ENCODE measurements at regions not wholly inside any gene's neighbourhood (a gene's known extent, or its start where the extent isn't known, plus 50 kb on each side); places are given as distances from the start of the nearest gene placed in this dataset.

DNA sequence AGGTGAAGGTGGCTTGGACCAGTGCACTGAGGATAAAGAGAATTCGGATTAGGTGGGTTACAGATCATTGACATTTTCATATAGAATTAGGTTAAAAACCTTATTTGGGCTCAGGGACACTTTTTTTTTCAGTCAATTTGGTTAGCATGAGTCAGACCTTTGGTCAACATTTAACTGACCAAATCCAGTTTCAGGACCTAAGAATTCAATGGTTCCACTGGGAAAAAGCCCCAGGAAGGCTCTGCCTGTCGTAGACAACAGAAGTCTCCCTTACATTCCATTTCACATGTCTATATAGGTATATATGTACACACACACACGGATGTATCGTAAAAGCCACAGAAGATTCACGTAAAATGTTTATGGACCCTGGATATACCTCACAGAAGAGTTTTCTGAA is 184.2 kb upstream of the RREB1 start:
- no peaks in the 10 kb centered on the region for H3K9me3 Mint-ChIP-seq (ENCODE audit: low read depth)
- peaks cover 11% of the 10 kb centered on the region for H3K27me3 Mint-ChIP-seq (ENCODE audit: low read depth)
- TF ChIP-seq, protein P1, sequence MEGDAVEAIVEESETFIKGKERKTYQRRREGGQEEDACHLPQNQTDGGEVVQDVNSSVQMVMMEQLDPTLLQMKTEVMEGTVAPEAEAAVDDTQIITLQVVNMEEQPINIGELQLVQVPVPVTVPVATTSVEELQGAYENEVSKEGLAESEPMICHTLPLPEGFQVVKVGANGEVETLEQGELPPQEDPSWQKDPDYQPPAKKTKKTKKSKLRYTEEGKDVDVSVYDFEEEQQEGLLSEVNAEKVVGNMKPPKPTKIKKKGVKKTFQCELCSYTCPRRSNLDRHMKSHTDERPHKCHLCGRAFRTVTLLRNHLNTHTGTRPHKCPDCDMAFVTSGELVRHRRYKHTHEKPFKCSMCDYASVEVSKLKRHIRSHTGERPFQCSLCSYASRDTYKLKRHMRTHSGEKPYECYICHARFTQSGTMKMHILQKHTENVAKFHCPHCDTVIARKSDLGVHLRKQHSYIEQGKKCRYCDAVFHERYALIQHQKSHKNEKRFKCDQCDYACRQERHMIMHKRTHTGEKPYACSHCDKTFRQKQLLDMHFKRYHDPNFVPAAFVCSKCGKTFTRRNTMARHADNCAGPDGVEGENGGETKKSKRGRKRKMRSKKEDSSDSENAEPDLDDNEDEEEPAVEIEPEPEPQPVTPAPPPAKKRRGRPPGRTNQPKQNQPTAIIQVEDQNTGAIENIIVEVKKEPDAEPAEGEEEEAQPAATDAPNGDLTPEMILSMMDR (IDR thresholded peaks at IDR 0.05) = no peak
- peaks cover 10% of the 10 kb centered on the region for H3K4me1 Mint-ChIP-seq (ENCODE audit: low read depth)
- no peaks in the 10 kb centered on the region for H3K36me3 Mint-ChIP-seq (ENCODE audit: low read depth)
- no peak overlapping the region for H3K27ac Mint-ChIP-seq (ENCODE audit: unreplicated experiment)
- no peak overlapping the region for H3K4me3 Mint-ChIP-seq (ENCODE audit: unreplicated experiment)
- DNase-seq (ENCODE audit: low spot score) = no peak

DNA sequence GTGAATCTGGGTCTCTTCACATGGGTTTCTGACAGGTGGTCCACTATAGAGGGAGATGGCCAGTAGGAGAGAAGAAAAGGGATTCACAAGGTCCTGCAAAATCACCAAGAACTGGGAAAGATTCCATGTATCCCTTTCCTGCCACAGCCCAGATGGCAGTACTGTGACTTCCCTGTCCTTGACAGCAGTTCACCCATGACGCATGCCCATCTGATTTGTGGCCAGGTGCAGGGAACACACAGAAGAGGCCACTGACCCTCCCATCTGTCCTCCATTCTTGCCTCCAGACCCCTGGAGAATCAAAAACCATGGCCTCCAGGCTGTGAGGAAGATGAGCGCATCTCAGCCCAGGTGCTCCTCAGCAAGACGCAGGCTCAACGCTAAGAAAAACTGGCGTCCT is 183.1 kb upstream of the RREB1 start:
- no peaks in the 10 kb centered on the region for H3K9me3 Mint-ChIP-seq (ENCODE audit: low read depth)
- peaks cover 10% of the 10 kb centered on the region for H3K4me1 Mint-ChIP-seq (ENCODE audit: low read depth)
- H3K27me3 Mint-ChIP-seq (ENCODE audit: low read depth) = peaks cover 11% of the 10 kb centered on the region
- H3K36me3 Mint-ChIP-seq (ENCODE audit: low read depth) = no peaks in the 10 kb centered on the region
- no peak for DNase-seq (ENCODE audit: low spot score)
- H3K27ac Mint-ChIP-seq (ENCODE audit: unreplicated experiment) = no peak overlapping the region
- TF ChIP-seq, protein P1 (IDR thresholded peaks at IDR 0.05) = no peak
- H3K4me3 Mint-ChIP-seq (ENCODE audit: unreplicated experiment) = no peak overlapping the region

DNA sequence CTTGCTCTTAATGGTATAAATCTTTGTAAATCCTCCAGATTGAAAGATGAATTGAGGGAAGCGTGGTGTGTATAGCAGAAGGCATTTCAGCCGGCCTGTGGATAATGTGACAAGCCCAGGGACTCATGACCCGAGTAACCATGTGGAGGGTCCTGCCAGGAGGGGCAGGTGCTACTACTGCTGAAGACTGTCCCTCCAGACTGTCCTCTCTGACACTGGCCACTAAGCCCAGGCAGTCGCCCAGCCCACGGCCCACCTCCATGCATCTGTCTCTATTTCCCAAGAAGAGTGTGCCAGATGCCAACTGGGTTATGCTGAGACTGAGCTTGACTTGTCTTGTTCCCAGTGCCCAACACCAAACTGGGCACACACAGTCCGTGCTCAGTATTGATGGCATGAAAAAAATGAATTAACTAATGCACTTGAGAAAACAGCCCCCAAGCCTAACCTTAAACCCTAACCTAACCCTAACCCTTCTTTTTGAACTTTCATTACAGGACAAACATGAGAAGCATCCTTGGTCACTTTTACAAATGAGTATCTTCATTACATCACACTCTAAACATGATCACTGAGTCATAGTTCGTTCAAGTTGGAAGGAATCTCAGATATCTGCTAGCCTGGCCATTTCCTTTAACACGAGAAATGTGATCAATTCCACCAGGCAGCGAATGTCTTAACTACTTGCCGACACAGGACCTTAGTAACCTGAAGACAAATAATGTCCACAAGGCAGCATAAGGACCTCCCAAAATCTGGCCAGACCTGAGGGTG is 182.2 kb upstream of the RREB1 start:
- Mint-ChIP-seq H3K4me3 (ENCODE audit: unreplicated experiment) (no peak overlapping the region), H3K27ac (ENCODE audit: unreplicated experiment) (no peak overlapping the region), H3K36me3 (ENCODE audit: low read depth) (no peaks in the 10 kb centered on the region), H3K27me3 (ENCODE audit: low read depth) (peaks cover 11% of the 10 kb centered on the region), H3K4me1 (ENCODE audit: low read depth) (peaks cover 10% of the 10 kb centered on the region), H3K9me3 (ENCODE audit: low read depth) (no peaks in the 10 kb centered on the region)
- no peak for DNase-seq (ENCODE audit: low spot score)
- TF ChIP-seq, protein P1 (IDR thresholded peaks at IDR 0.05) = no peak

DNA sequence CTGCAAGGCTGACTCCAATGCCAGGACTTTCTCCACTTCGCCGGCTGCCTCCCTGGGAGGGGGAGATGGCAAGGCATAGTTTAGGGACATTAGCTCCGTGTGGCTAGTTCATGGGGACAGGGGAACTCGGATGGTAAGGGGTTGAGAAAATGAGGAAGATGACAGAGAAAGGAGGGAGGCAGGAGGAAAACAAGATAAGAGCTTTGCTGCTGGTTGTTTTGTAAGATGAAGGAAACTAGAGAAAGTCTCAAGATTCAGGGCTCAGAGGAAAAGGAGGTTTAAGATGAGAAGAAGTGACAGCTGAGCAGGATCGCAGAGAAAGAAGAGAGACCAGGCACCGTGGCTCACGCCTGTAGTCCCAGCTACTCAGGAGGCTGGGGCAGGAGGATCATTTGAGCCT is 180.9 kb upstream of the RREB1 start:
- H3K27me3 Mint-ChIP-seq (ENCODE audit: low read depth) = peaks cover 14% of the 10 kb centered on the region
- H3K9me3 Mint-ChIP-seq (ENCODE audit: low read depth) = no peaks in the 10 kb centered on the region
- H3K4me1 Mint-ChIP-seq (ENCODE audit: low read depth) = peaks cover 16% of the 10 kb centered on the region
- TF ChIP-seq, protein P1 (IDR thresholded peaks at IDR 0.05) = no peak
- H3K4me3 Mint-ChIP-seq (ENCODE audit: unreplicated experiment) = no peak overlapping the region
- DNase-seq (ENCODE audit: low spot score) = no peak
- H3K36me3 Mint-ChIP-seq (ENCODE audit: low read depth) = no peaks in the 10 kb centered on the region
- H3K27ac Mint-ChIP-seq (ENCODE audit: unreplicated experiment) = no peak overlapping the region

DNA sequence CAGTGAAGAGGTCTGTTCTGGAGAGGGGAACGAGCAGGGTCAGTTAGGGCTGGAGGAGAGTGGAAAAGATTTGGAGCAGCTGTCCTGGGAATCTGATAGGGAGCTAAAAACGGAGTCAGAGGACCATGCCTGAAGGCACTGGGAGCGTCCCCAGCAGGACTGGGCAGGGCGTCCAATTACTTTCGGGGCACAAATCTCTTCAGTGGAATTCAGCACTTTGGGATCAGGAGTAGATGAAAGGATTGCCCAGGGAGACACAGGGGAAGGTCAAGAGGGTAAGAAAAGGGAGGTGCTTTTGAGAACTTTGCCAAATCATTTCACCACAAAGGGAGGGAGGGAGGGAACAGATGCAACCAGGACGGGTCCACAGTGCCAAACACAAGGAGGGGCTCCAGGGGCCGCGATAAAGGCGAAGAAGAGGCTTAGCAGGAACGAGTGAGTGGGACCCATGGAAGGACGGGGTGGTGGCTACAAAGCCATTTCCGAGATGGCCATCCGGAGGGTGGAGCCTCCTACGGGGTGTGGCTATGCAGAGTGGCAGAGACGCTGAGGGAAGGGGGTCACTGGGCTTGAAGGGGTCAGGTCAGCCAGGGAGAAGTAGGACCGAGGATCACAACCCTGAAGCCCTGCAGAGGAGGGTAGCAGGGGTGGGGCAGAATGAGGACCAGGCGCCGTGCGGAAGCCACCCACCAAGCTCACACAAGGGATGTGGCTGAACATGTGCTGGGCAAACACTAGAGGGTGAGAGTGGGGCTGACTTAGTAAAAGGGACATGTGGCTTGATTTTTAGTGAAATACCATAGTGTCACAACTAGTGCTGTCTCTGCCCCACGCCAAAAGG is 180.0 kb upstream of the RREB1 start:
- Mint-ChIP-seq H3K27ac (ENCODE audit: unreplicated experiment) (no peak overlapping the region), H3K9me3 (ENCODE audit: low read depth) (no peaks in the 10 kb centered on the region), H3K4me3 (ENCODE audit: unreplicated experiment) (no peak overlapping the region), H3K27me3 (ENCODE audit: low read depth) (peaks cover 14% of the 10 kb centered on the region), H3K4me1 (ENCODE audit: low read depth) (peaks cover 16% of the 10 kb centered on the region), H3K36me3 (ENCODE audit: low read depth) (no peaks in the 10 kb centered on the region)
- TF ChIP-seq, protein P1 (IDR thresholded peaks at IDR 0.05) = no peak
- no peak for DNase-seq (ENCODE audit: low spot score)
